H9 (cell line): ENCODE measurements at regions not wholly inside any gene's neighbourhood (a gene's known extent, or its start where the extent isn't known, plus 50 kb on each side); places are given as distances from the start of the nearest gene placed in this dataset.

ENCODE experiments used
- DNase-seq: peaks from one replicate; pipeline ENCODE4 v3.0.0-alpha.2; 2017
- H2AFZ ChIP-seq: one replicate; pipeline ENCODE4 v1.6.1; 2013; ENCODE audit warnings: mild to moderate bottlenecking, low read length, control low read depth, moderate library complexity
- H2AK5ac ChIP-seq: 2 replicates; pipeline ENCODE4 v1.6.1; 2013; ENCODE audit warnings: low read length, control low read depth, mixed read lengths; ENCODE audit not compliant: insufficient read length
- H2BK120ac ChIP-seq: one replicate; pipeline ENCODE4 v1.6.1; 2013; ENCODE audit warnings: low read depth, mild to moderate bottlenecking, low read length, control low read depth, inconsistent platforms; ENCODE audit not compliant: poor library complexity, severe bottlenecking
- H2BK12ac ChIP-seq: 2 replicates; pipeline ENCODE4 v1.6.1; 2013; ENCODE audit warnings: low read length, control low read depth, mixed read lengths, low read depth; ENCODE audit not compliant: insufficient read length
- H2BK15ac ChIP-seq: 2 replicates; pipeline ENCODE4 v1.6.1; 2013; ENCODE audit warnings: low read depth, low read length, control low read depth
- H2BK20ac ChIP-seq: one replicate; pipeline ENCODE4 v1.6.1; 2013; ENCODE audit warnings: low read depth, mild to moderate bottlenecking, low read length, control low read depth, inconsistent platforms; ENCODE audit not compliant: poor library complexity, severe bottlenecking
- H2BK5ac ChIP-seq: 2 replicates; pipeline ENCODE4 v1.6.1; 2013; ENCODE audit warnings: low read length, control low read depth, mixed read lengths; ENCODE audit not compliant: insufficient read length
- H3K14ac ChIP-seq: 2 replicates; pipeline ENCODE4 v1.6.1; 2013; ENCODE audit warnings: low read length, control low read depth; ENCODE audit not compliant: insufficient read depth
- H3K18ac ChIP-seq: 2 replicates; pipeline ENCODE4 v1.6.1; 2013; ENCODE audit warnings: low read depth, mild to moderate bottlenecking, mixed read lengths, low read length, control low read depth; ENCODE audit not compliant: insufficient read length
- H3K23ac ChIP-seq: 2 replicates; pipeline ENCODE4 v1.6.1; 2013; ENCODE audit warnings: low read length, control low read depth, mixed read lengths, low read depth; ENCODE audit not compliant: insufficient read length
- H3K23me2 ChIP-seq: 2 replicates; pipeline ENCODE4 v1.6.1; 2013; ENCODE audit warnings: low read depth, mild to moderate bottlenecking, mixed read lengths, low read length, control low read depth; ENCODE audit not compliant: insufficient read length, poor library complexity, severe bottlenecking
- H3K27ac ChIP-seq: 2 replicates; pipeline ENCODE4 v1.5.1; 2013; ENCODE audit warnings: low read length, control low read depth, mixed read lengths, low read depth; ENCODE audit not compliant: insufficient read length
- H3K27me3 ChIP-seq: 2 replicates; pipeline ENCODE4 v1.6.1; 2013; ENCODE audit warnings: low read length, control low read depth, inconsistent platforms; ENCODE audit not compliant: insufficient read depth
- H3K4ac ChIP-seq: 2 replicates; pipeline ENCODE4 v1.6.1; 2013; ENCODE audit warnings: low read depth, mild to moderate bottlenecking, control low read depth, inconsistent platforms, low read length, moderate library complexity
- H3K4me1 ChIP-seq: 2 replicates; pipeline ENCODE4 v1.6.1; 2013; ENCODE audit warnings: low read length, control low read depth, inconsistent platforms; ENCODE audit not compliant: insufficient read depth
- H3K4me2 ChIP-seq: 2 replicates; pipeline ENCODE4 v1.6.1; 2013; ENCODE audit warnings: low read length, control low read depth, mixed read lengths; ENCODE audit not compliant: insufficient read length, insufficient read depth
- H3K56ac ChIP-seq: 2 replicates; pipeline ENCODE4 v1.6.1; 2013; ENCODE audit warnings: low read depth, mild to moderate bottlenecking, mixed read lengths, low read length, control low read depth; ENCODE audit not compliant: insufficient read length
- H3K79me1 ChIP-seq: 2 replicates; pipeline ENCODE4 v1.6.1; 2013; ENCODE audit warnings: low read depth, mild to moderate bottlenecking, moderate library complexity, low read length, control low read depth, inconsistent platforms; ENCODE audit not compliant: insufficient read depth, poor library complexity, severe bottlenecking
- H3K79me2 ChIP-seq: 2 replicates; pipeline ENCODE4 v1.6.1; 2013; ENCODE audit warnings: low read length, control low read depth, inconsistent platforms; ENCODE audit not compliant: insufficient read depth
- H3K9ac ChIP-seq: 2 replicates; pipeline ENCODE4 v1.6.1; 2013; ENCODE audit warnings: low read length, control low read depth, mixed read lengths; ENCODE audit not compliant: insufficient read length; ENCODE audit errors: extremely low read depth
- H3K9me3 ChIP-seq: one replicate; pipeline ENCODE4 v1.6.1; 2013; ENCODE audit warnings: low read depth, low read length, inconsistent platforms; ENCODE audit not compliant: control insufficient read depth
- H3T11ph ChIP-seq: one replicate; pipeline ENCODE4 v1.6.1; 2013; ENCODE audit warnings: mild to moderate bottlenecking, low read length, control low read depth, inconsistent platforms
- H4K20me1 ChIP-seq: one replicate; pipeline ENCODE4 v1.6.1; 2013; ENCODE audit not compliant: control insufficient read depth, insufficient read length, insufficient read depth
- H4K5ac ChIP-seq: 2 replicates; pipeline ENCODE4 v1.6.1; 2013; ENCODE audit warnings: low read depth, mild to moderate bottlenecking, mixed read lengths, low read length, control low read depth; ENCODE audit not compliant: insufficient read length
- H4K8ac ChIP-seq: replicated peaks from 2 replicates; pipeline ENCODE4 v1.6.1; 2013; ENCODE audit warnings: low read length, control low read depth, mixed read lengths, low read depth; ENCODE audit not compliant: insufficient read length
- H4K91ac ChIP-seq: 2 replicates; pipeline ENCODE4 v1.6.1; 2013; ENCODE audit warnings: low read depth, mild to moderate bottlenecking, moderate library complexity, mixed read lengths, low read length, control low read depth; ENCODE audit not compliant: insufficient read length
- H3K27ac Mint-ChIP-seq, 3 experiments: 2 replicates in 2 of 3; 3 replicates in 1 of 3; pipeline ENCODE4 v1.8.0; 2020 to 2021; ENCODE audit warnings: mixed read lengths in 3 of 3, mild to moderate bottlenecking in 1 of 3, moderate library complexity in 1 of 3
- H3K27me3 Mint-ChIP-seq: 2 replicates; pipeline ENCODE4 v1.8.0; 2021; ENCODE audit warnings: low read depth, mild to moderate bottlenecking, moderate library complexity, mixed read lengths
- H3K36me3 Mint-ChIP-seq, 3 experiments: 2 replicates in 2 of 3; 3 replicates in 1 of 3; pipeline ENCODE4 v1.8.0; 2020 to 2021; ENCODE audit warnings: low read depth in 3 of 3, mixed read lengths in 3 of 3; ENCODE audit not compliant: insufficient read depth in 1 of 3
- H3K4me1 Mint-ChIP-seq, 2 experiments: 2 replicates each; pipeline ENCODE4 v1.8.0; 2020; ENCODE audit warnings: mixed read lengths in 2 of 2
- H3K4me3 Mint-ChIP-seq, 2 experiments: 2 replicates in 1 of 2; 3 replicates in 1 of 2; pipeline ENCODE4 v1.8.0; 2020 to 2021; ENCODE audit warnings: mild to moderate bottlenecking in 2 of 2, mixed read lengths in 2 of 2, moderate library complexity in 1 of 2
- H3K9me3 Mint-ChIP-seq, 2 experiments: 2 replicates in 1 of 2; 3 replicates in 1 of 2; pipeline ENCODE4 v1.8.0; 2020; ENCODE audit warnings: mild to moderate bottlenecking in 2 of 2, mixed read lengths in 2 of 2, moderate library complexity in 1 of 2
- CTCF ChIP-seq: fragments of 200-600 bp; sonication (generic); conservative IDR thresholded peaks from 3 replicates; pipeline ENCODE4 v1.8.0; 2021; ENCODE audit warnings: antibody characterized with exemption, mild to moderate bottlenecking
- WGBS: extraction: QIAGEN DNeasy Blood & Tissue Kit; methylation state at CpG from one replicate; pipeline ENCODE4 v1.1.7; 2013; ENCODE audit warnings: missing lambda C conversion rate, low lambda C conversion rate, mixed read lengths; ENCODE audit not compliant: insufficient read length; ENCODE audit errors: extremely low coverage; 5-methylcytosine and 5-hydroxymethylcytosine counted together

DNA sequence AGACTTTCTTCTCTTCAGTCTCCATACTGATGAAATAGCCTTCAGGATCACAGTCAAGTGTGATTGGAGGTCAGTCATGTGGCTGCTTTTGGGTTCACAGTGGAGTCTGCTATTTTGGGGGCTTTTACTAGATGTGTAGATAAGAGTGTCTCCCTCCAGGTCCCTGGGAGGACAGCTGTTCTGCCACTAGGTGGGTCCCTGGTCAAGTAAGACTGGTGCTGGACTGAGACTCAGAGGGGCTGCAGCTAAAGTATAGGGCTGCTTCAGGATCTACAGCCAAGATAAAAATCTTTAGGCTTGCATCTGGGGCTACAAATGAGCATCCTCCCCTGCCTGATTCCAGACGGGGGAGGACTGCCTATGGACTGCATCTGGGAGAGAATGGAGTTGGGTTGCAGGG is 200.7 kb upstream of the ANKRD50 start:
- Histone ChIP-seq H3K18ac (no peak overlapping the region), H3K56ac (no peak overlapping the region), H4K20me1 (no peaks in the 10 kb centered on the region), H4K91ac (no peak overlapping the region), H3K27me3 (no peaks in the 10 kb centered on the region), H3K4ac (no peak overlapping the region), H2AK5ac (no peak overlapping the region), H2BK20ac (no peak overlapping the region), H3K79me1 (no peaks in the 10 kb centered on the region), H3K27ac (no peak overlapping the region), H4K8ac (no peak overlapping the region), H3K14ac (no peak overlapping the region), H2BK5ac (no peak overlapping the region), H2BK15ac (no peak overlapping the region), H2BK120ac (no peak overlapping the region), H4K5ac (no peak overlapping the region), H3T11ph (no peak overlapping the region), H3K4me2 (no peak overlapping the region), H3K4me1 (no peaks in the 10 kb centered on the region), H3K9ac (no peak overlapping the region), H3K9me3 (no peaks in the 10 kb centered on the region), H2BK12ac (no peak overlapping the region), H3K23ac (no peak overlapping the region), H3K79me2 (no peaks in the 10 kb centered on the region), H2AFZ (no peak overlapping the region), H3K23me2 (no peaks in the 10 kb centered on the region)
- H3K4me3 Mint-ChIP-seq: no peak overlapping the region
- peaks cover 6 to 32% (median 22%) of the 10 kb centered on the region in 3 experiments for H3K36me3 Mint-ChIP-seq
- WGBS: no CpG with 5 or more reads among the region's 1 CpG
- peaks cover 0 to 2% of the 10 kb centered on the region in 2 experiments; a peak in 2 of 4 replicates for H3K4me1 Mint-ChIP-seq
- TF ChIP-seq CTCF: no peak
- no peaks in the 10 kb centered on the region; the same call in 1 of the 2 replicates for H3K27me3 Mint-ChIP-seq
- peak; percentile 54 for DNase-seq
- peaks cover 20 to 22% of the 10 kb centered on the region in 2 experiments for H3K9me3 Mint-ChIP-seq
- H3K27ac Mint-ChIP-seq: peak overlapping the region in 1 of 3 experiments; percentile 91; a peak in 2 of 7 replicates
